ENCODE measurements at regions not wholly inside any gene's neighbourhood (a gene's known extent, or its start where the extent isn't known, plus 50 kb on each side); places are given as distances from the start of the nearest gene placed in this dataset.

- in situ Hi-C loops (cut with MboI) = no loop called here
- H3K4me2 ChIP-seq (ENCODE audit: insufficient read depth, low read length) = no peak overlapping the region
- no TSS peak for BruUV-seq (replicated peaks)
- DNase-seq (ENCODE audit: extremely low read depth in 1 of 4, low spot score in 3 of 4) = no peak
- H3K79me2 ChIP-seq (ENCODE audit: control insufficient read depth, insufficient read depth, low read length) = no peaks in the 10 kb centered on the region
- no peaks in the 10 kb centered on the region for H3K9me1 ChIP-seq (ENCODE audit: control insufficient read depth, insufficient read depth, low read length)
- no peak overlapping the region for H3K27ac ChIP-seq (ENCODE audit: extremely low read depth, low read depth, low read length)
- ATAC-seq = no peak
- no peaks in the 10 kb centered on the region for H4K20me1 ChIP-seq (replicated peaks; ENCODE audit: control insufficient read depth, insufficient read depth, low read length)
- intact Hi-C loops (cut with micrococcal nuclease) = no loop called here
- peaks cover 0 to 19% of the 10 kb centered on the region in 2 experiments; a peak in 2 of 5 replicates for H3K27me3 ChIP-seq (ENCODE audit: control insufficient read depth in 2 of 2, insufficient read depth in 2 of 2, low read length in 2 of 2)
- FAIRE-seq = no peak
- no peaks in the 10 kb centered on the region for H3K9me3 ChIP-seq (replicated peaks; ENCODE audit: control insufficient read depth, insufficient read depth, low read depth, low read length)
- no peaks in the 10 kb centered on the region for H3K36me3 ChIP-seq (ENCODE audit: control insufficient read depth, insufficient read depth, low read length)
- ChIA-PET CTCF (ENCODE audit: low intra/inter-chr PET ratio) (no interaction called here), POLR2A (no interaction called here)
- no peak overlapping the region for H3K9ac ChIP-seq (ENCODE audit: insufficient read depth in 1 of 2, low read depth in 2 of 2, low read length in 2 of 2)
- no peak overlapping the region for H3K4me3 ChIP-seq
- no peak overlapping the region for H2AFZ ChIP-seq (ENCODE audit: low read depth, low read length)
- no peaks in the 10 kb centered on the region for H3K4me1 ChIP-seq (replicated peaks in 1 of 2; ENCODE audit: control insufficient read depth in 2 of 2, insufficient read depth in 2 of 2, low read length in 2 of 2)
- WGBS (ENCODE audit: insufficient coverage, low coverage, missing lambda C conversion rate) = 0% methylated on average over 3 of the region's 3 CpGs
- TF ChIP-seq ZNF551 (CRISPR knock-in tag; IDR thresholded peaks at IDR 0.05) = no peak
- no peak for TF ChIP-seq ID3 (CRISPR knock-in tag; IDR thresholded peaks at IDR 0.05)
- no peak for TF ChIP-seq ID3 (tag; IDR thresholded peaks at IDR 0.05)
- no peak for TF ChIP-seq ZNF592 (IDR thresholded peaks at IDR 0.05)
- no peak for TF ChIP-seq CEBPZ (IDR thresholded peaks at IDR 0.05; ENCODE audit: borderline replicate concordance, low read depth, low read length)
- TF ChIP-seq ZNF212 (CRISPR knock-in tag; IDR thresholded peaks at IDR 0.05) = no peak
- TF ChIP-seq ZNF217 (CRISPR knock-in tag; IDR thresholded peaks at IDR 0.05) = no peak
- TF ChIP-seq HDAC1 (IDR thresholded peaks at IDR 0.05) = no peak
- TF ChIP-seq HINFP (tag; conservative IDR thresholded peaks at IDR 0.05; ENCODE audit: low read depth) = no peak
- no peak for TF ChIP-seq PREB (CRISPR knock-in tag; IDR thresholded peaks at IDR 0.05)
Observed at GRCh38 chr6:134764741-134765140, 185.2 kb downstream of the ALDH8A1 start.
